HCT116 (cell line): ENCODE measurements at regions not wholly inside any gene's neighbourhood (a gene's known extent, or its start where the extent isn't known, plus 50 kb on each side); places are given as distances from the start of the nearest gene placed in this dataset.

Experiments used
- ATAC-seq: fragments of 200-7000 bp; cut with Tn5 transposase; 2 replicates; pipeline ENCODE4 v1.9.1; 2020; ENCODE audit warnings: mild to moderate bottlenecking, moderate library complexity
- BruUV-seq: library from RNA; stranded (reverse); fragments of 400-500 nt; replicated peaks from 2 replicates; lab custom pipeline; 2021; lab: Mats Ljungman, UMichigan
- CTCF ChIA-PET: fragments of 300-600 bp; sonication (Branson Sonifier 250); formaldehyde crosslinking; loops from one replicate; lab custom pipeline; 2021; ENCODE audit warnings: antibody characterized with exemption; lab: Charles Lee
- POLR2A ChIA-PET: fragments of 300-600, 350-600 bp; sonication (Branson Sonifier 250); formaldehyde crosslinking; loops from one replicate; lab custom pipeline; 2021; ENCODE audit warnings: antibody characterized with exemption; lab: Charles Lee
- RAD21 ChIA-PET, 2 experiments: fragments of 300-600 bp; sonication (Branson Sonifier 250); formaldehyde crosslinking; loops; one replicate each; lab custom pipeline; 2023; ENCODE audit warnings: low total read pairs in 2 of 2; ENCODE audit not compliant: uncharacterized antibody in 2 of 2, unreplicated experiment in 2 of 2, low non-redundant PET in 1 of 2; lab: Charles Lee
- DNase-seq: peaks from one replicate; pipeline ENCODE4 v3.0.0-alpha.2; 2010; ENCODE audit warnings: low read depth, low spot score
- H2AFZ ChIP-seq: fragments of 200-600 bp; shearing (Covaris generic), sonication (generic); 2 replicates; pipeline ENCODE4 v1.6.1; 2017; ENCODE audit warnings: low read depth, mixed run types, mixed read lengths, antibody characterized with exemption, low read length; ENCODE audit not compliant: poor library complexity, severe bottlenecking
- H3K27ac ChIP-seq: 2 replicates; pipeline ENCODE4 v1.5.1; 2012; ENCODE audit warnings: low read depth, low read length
- H3K27me3 ChIP-seq: fragments of 200-600 bp; sonication (generic); 2 replicates; pipeline ENCODE4 v1.6.1; 2016; ENCODE audit warnings: mixed run types, low read length, mixed read lengths; ENCODE audit not compliant: insufficient read depth
- H3K36me3 ChIP-seq, 2 experiments: fragments of 200-500 bp in 1 of 2; fragments of 200-600 bp in 1 of 2; sonication (Bioruptor generic) in 1 of 2; sonication (generic) in 1 of 2; 2 replicates each; pipeline versions ENCODE4 v1.5.1 to v1.6.1; 2014 to 2016; ENCODE audit warnings: low read length in 2 of 2, inconsistent platforms in 1 of 2, mixed read lengths in 1 of 2, mixed run types in 1 of 2; ENCODE audit not compliant: insufficient read depth in 2 of 2, control insufficient read depth in 1 of 2
- H3K4me1 ChIP-seq, 2 experiments: fragments of 200-600 bp in 1 of 2; sonication (generic) in 1 of 2; 2 replicates each; pipeline versions ENCODE4 v1.5.1 to v1.6.1; 2012 to 2017; ENCODE audit warnings: low read length in 2 of 2, inconsistent platforms in 1 of 2, mild to moderate bottlenecking in 1 of 2, mixed read lengths in 1 of 2, mixed run types in 1 of 2, moderate library complexity in 1 of 2; ENCODE audit not compliant: insufficient read depth in 2 of 2, control insufficient read depth in 1 of 2
- H3K4me2 ChIP-seq: fragments of 200-600 bp; sonication (generic); 2 replicates; pipeline ENCODE4 v1.6.1; 2017; ENCODE audit warnings: mixed run types, low read length, mixed read lengths
- H3K4me3 ChIP-seq, 2 experiments: fragments of 200-600 bp in 1 of 2; sonication (generic) in 1 of 2; replicated peaks in 1 of 2; 2 replicates each; pipeline ENCODE4 v1.5.1; 2011 to 2016; ENCODE audit warnings: low read length in 2 of 2, control low read depth in 1 of 2, low read depth in 1 of 2, mild to moderate bottlenecking in 1 of 2, mixed read lengths in 1 of 2, mixed run types in 1 of 2
- H3K79me2 ChIP-seq: fragments of 200-600 bp; sonication (generic); 2 replicates; pipeline ENCODE4 v1.6.1; 2017; ENCODE audit warnings: mild to moderate bottlenecking, mixed run types, low read length, moderate library complexity, mixed read lengths; ENCODE audit not compliant: insufficient read depth
- H3K9ac ChIP-seq: fragments of 200-600 bp; sonication (generic); 2 replicates; pipeline ENCODE4 v1.6.1; 2016; ENCODE audit warnings: low read length, mixed read lengths
- H3K9me2 ChIP-seq: fragments of 200-600 bp; sonication (generic), shearing (Covaris generic); 2 replicates; pipeline ENCODE4 v1.6.1; 2017; ENCODE audit warnings: mixed run types, mild to moderate bottlenecking, moderate library complexity; ENCODE audit not compliant: insufficient read depth
- H3K9me3 ChIP-seq, 2 experiments: fragments of 200-500 bp in 1 of 2; fragments of 200-600 bp in 1 of 2; sonication (Bioruptor generic) in 1 of 2; sonication (generic) in 1 of 2; 2 replicates each; pipeline ENCODE4 v1.6.1; 2014 to 2017; ENCODE audit warnings: low read length in 2 of 2, mixed read lengths in 2 of 2, inconsistent platforms in 1 of 2, low read depth in 1 of 2, mild to moderate bottlenecking in 1 of 2, mixed run types in 1 of 2, moderate library complexity in 1 of 2; ENCODE audit not compliant: control insufficient read depth in 1 of 2, insufficient read depth in 1 of 2
- H4K20me1 ChIP-seq: fragments of 200-600 bp; sonication (generic), shearing (Covaris generic); 2 replicates; pipeline ENCODE4 v1.6.1; 2017; ENCODE audit warnings: mixed run types, mild to moderate bottlenecking, moderate library complexity; ENCODE audit not compliant: insufficient read depth
- CBX3 ChIP-seq: IDR thresholded peaks from 2 replicates; pipeline ENCODE4 v1.6.1; 2012; ENCODE audit warnings: low read depth
- CTCF ChIP-seq, 3 experiments: fragments of 200-600 bp in 1 of 3; sonication (generic) in 1 of 3; IDR thresholded peaks in 2 of 3; conservative IDR thresholded peaks in 1 of 3; 2 replicates each; pipeline ENCODE4 v1.5.1; 2012 to 2017; ENCODE audit warnings: low read depth in 2 of 3, low read length in 2 of 3, antibody characterized with exemption in 1 of 3, borderline replicate concordance in 1 of 3, control low read depth in 1 of 3, mild to moderate bottlenecking in 1 of 3, mixed read lengths in 1 of 3, mixed run types in 1 of 3, moderate library complexity in 1 of 3; ENCODE audit not compliant: insufficient read depth in 1 of 3
- EGR1 ChIP-seq: IDR thresholded peaks from 2 replicates; pipeline ENCODE4 v1.6.1; 2012; ENCODE audit warnings: low read depth
- FOSL1 ChIP-seq: IDR thresholded peaks from 2 replicates; pipeline ENCODE4 v1.6.1; 2012; ENCODE audit warnings: low read depth
- JUND ChIP-seq: IDR thresholded peaks from 2 replicates; pipeline ENCODE4 v1.6.1; 2012
- POLR2A ChIP-seq: IDR thresholded peaks from 2 replicates; pipeline ENCODE4 v1.7.0; 2011; ENCODE audit warnings: borderline replicate concordance; ENCODE audit not compliant: insufficient read depth, insufficient read length; ENCODE audit errors: extremely low read depth
- POLR2AphosphoS5 ChIP-seq: IDR thresholded peaks from 2 replicates; pipeline ENCODE4 v1.6.1; 2011; ENCODE audit warnings: mild to moderate bottlenecking, low read depth, low read length, moderate library complexity
- RAD21 ChIP-seq: IDR thresholded peaks from 2 replicates; pipeline ENCODE4 v1.6.1; 2012; ENCODE audit warnings: low read depth, mild to moderate bottlenecking
- REST ChIP-seq: IDR thresholded peaks from 2 replicates; pipeline ENCODE4 v1.6.1; 2012; ENCODE audit warnings: low read depth
- TCF7L2 ChIP-seq: IDR thresholded peaks from 2 replicates; pipeline ENCODE4 v1.7.0; 2011; ENCODE audit warnings: borderline replicate concordance, inconsistent platforms; ENCODE audit not compliant: insufficient read depth, insufficient read length; ENCODE audit errors: extremely low read depth
- YY1 ChIP-seq: IDR thresholded peaks from 2 replicates; pipeline ENCODE4 v1.6.1; 2011; ENCODE audit warnings: low read length, low read depth, moderate library complexity, mild to moderate bottlenecking; ENCODE audit not compliant: insufficient replicate concordance; ENCODE audit errors: extremely low read depth
- ZBTB33 ChIP-seq: IDR thresholded peaks from 2 replicates; pipeline ENCODE4 v1.6.1; 2011; ENCODE audit warnings: mild to moderate bottlenecking, low read length, moderate library complexity; ENCODE audit not compliant: insufficient replicate concordance; ENCODE audit errors: extremely low read depth
- ZNF274 ChIP-seq: fragments of 200-500 bp; sonication (Bioruptor generic); IDR thresholded peaks from 2 replicates; pipeline ENCODE4 v1.6.1; 2014; ENCODE audit warnings: mild to moderate bottlenecking, low read depth, low read length, inconsistent platforms
- intact Hi-C: fragments of 100-400 bp; cut with micrococcal nuclease; formaldehyde crosslinking; loops from 2 replicates; pipeline ENCODE4 v1.10.0; 2022

- no peaks in the 10 kb centered on the region for H3K9me2 ChIP-seq
- H4K20me1 ChIP-seq, result no peaks in the 10 kb centered on the region
- no peaks in the 10 kb centered on the region for H3K9me3 ChIP-seq
- ATAC-seq, result no peak
- no peaks in the 10 kb centered on the region for H3K36me3 ChIP-seq
- H2AFZ ChIP-seq, result no peak overlapping the region
- no TSS peak for BruUV-seq
- intact Hi-C loops, result no loop called here
- no peak overlapping the region for H3K4me3 ChIP-seq
- H3K27me3 ChIP-seq, result no peaks in the 10 kb centered on the region
- POLR2A ChIA-PET, result no interaction called here
- TF ChIP-seq ZNF274, result no peak
- TF ChIP-seq FOSL1, result no peak
- no peak for TF ChIP-seq YY1
- TF ChIP-seq POLR2A, result no peak
- no peak for TF ChIP-seq RAD21
- TF ChIP-seq POLR2AphosphoS5, result no peak
- TF ChIP-seq ZBTB33, result no peak
- TF ChIP-seq CBX3, result no peak
- no peak for TF ChIP-seq CTCF (IDR thresholded peaks at IDR 0.05 in 2 of 3, conservative IDR thresholded peaks at IDR 0.05 in 1 of 3; ENCODE audit: borderline replicate concordance in 1 of 3, insufficient read depth in 1 of 3, low read depth in 2 of 3, low read length in 2 of 3)
- no peak for TF ChIP-seq REST
- TF ChIP-seq JUND, result no peak
- TF ChIP-seq EGR1, result no peak
- no peak for TF ChIP-seq TCF7L2
- TF ChIP-seq, all 23 proteins: peak for 0
- CTCF ChIA-PET, result no interaction called here
- no peak for DNase-seq
- no peaks in the 10 kb centered on the region for H3K4me1 ChIP-seq
- RAD21 ChIA-PET, result no interaction called here
- no peaks in the 10 kb centered on the region for H3K79me2 ChIP-seq
- no peak overlapping the region for H3K27ac ChIP-seq
- no peak overlapping the region for H3K9ac ChIP-seq
- no peak overlapping the region for H3K4me2 ChIP-seq
Observed at GRCh38 chr14:77988096-77988870, 181.9 kb upstream of the NRXN3 start.
